ENCODE measurements at regions not wholly inside any gene's neighbourhood (a gene's known extent, or its start where the extent isn't known, plus 50 kb on each side); places are given as distances from the start of the nearest gene placed in this dataset.

GRCh38 chr2:17401096-17401495 lies 117.1 kb downstream of the RAD51AP2 start:
- H3K36me3 ChIP-seq (ENCODE audit: insufficient read depth, insufficient read length, low read length) = no peaks in the 10 kb centered on the region
- no peak for DNase-seq (ENCODE audit: low read depth, low spot score)
- H3K4me1 ChIP-seq (ENCODE audit: insufficient read depth, insufficient read length) = no peaks in the 10 kb centered on the region
- no peak overlapping the region for H3K4me3 ChIP-seq (ENCODE audit: insufficient read length, low read depth)
- H3K9ac ChIP-seq (ENCODE audit: insufficient read length, low read depth) = no peak overlapping the region
- H3K27me3 ChIP-seq (ENCODE audit: insufficient read depth, insufficient read length) = no peaks in the 10 kb centered on the region
- H3K9me3 ChIP-seq (ENCODE audit: insufficient read depth, low read length) = peaks cover 7% of the 10 kb centered on the region
- TF ChIP-seq YY1 (IDR thresholded peaks at IDR 0.05; ENCODE audit: insufficient read depth, insufficient read length) = no peak
- TF ChIP-seq ZNF274 (IDR thresholded peaks at IDR 0.05; ENCODE audit: low read depth, low read length) = no peak
- no peak for TF ChIP-seq SUZ12 (IDR thresholded peaks at IDR 0.05; ENCODE audit: extremely low read depth, insufficient read depth, insufficient read length)

- no peak for DNase-seq (ENCODE audit: low read depth, low spot score)
- Histone ChIP-seq H3K9me3 (ENCODE audit: insufficient read depth, low read length) (peaks cover 7% of the 10 kb centered on the region), H3K36me3 (ENCODE audit: insufficient read depth, insufficient read length, low read length) (no peaks in the 10 kb centered on the region), H3K4me1 (ENCODE audit: insufficient read depth, insufficient read length) (no peaks in the 10 kb centered on the region), H3K9ac (ENCODE audit: insufficient read length, low read depth) (no peak overlapping the region), H3K27me3 (ENCODE audit: insufficient read depth, insufficient read length) (no peaks in the 10 kb centered on the region), H3K4me3 (ENCODE audit: insufficient read length, low read depth) (no peak overlapping the region)
- TF ChIP-seq YY1 (IDR thresholded peaks at IDR 0.05; ENCODE audit: insufficient read depth, insufficient read length) (no peak), SUZ12 (IDR thresholded peaks at IDR 0.05; ENCODE audit: extremely low read depth, insufficient read depth, insufficient read length) (no peak), ZNF274 (IDR thresholded peaks at IDR 0.05; ENCODE audit: low read depth, low read length) (no peak)
These were observed 119.5 kb downstream of the RAD51AP2 start for GRCh38 chr2:17398770-17399169.

GRCh38 chr2:17388798-17389197 lies 129.4 kb downstream of the RAD51AP2 start:
- Histone ChIP-seq H3K36me3 (ENCODE audit: insufficient read depth, insufficient read length, low read length) (no peaks in the 10 kb centered on the region), H3K9ac (ENCODE audit: insufficient read length, low read depth) (no peak overlapping the region), H3K4me1 (ENCODE audit: insufficient read depth, insufficient read length) (no peaks in the 10 kb centered on the region)

GRCh38 chr2:17387591-17387990 lies 130.6 kb downstream of the RAD51AP2 start:
- Histone ChIP-seq H3K36me3 (ENCODE audit: insufficient read depth, insufficient read length, low read length) (no peaks in the 10 kb centered on the region), H3K4me3 (ENCODE audit: insufficient read length, low read depth) (no peak overlapping the region), H3K4me1 (ENCODE audit: insufficient read depth, insufficient read length) (no peaks in the 10 kb centered on the region), H3K27me3 (ENCODE audit: insufficient read depth, insufficient read length) (no peaks in the 10 kb centered on the region), H3K9me3 (ENCODE audit: insufficient read depth, low read length) (no peaks in the 10 kb centered on the region), H3K9ac (ENCODE audit: insufficient read length, low read depth) (no peak overlapping the region)
- no peak for TF ChIP-seq SUZ12 (IDR thresholded peaks at IDR 0.05; ENCODE audit: extremely low read depth, insufficient read depth, insufficient read length)
- no peak for TF ChIP-seq YY1 (IDR thresholded peaks at IDR 0.05; ENCODE audit: insufficient read depth, insufficient read length)
- TF ChIP-seq ZNF274 (IDR thresholded peaks at IDR 0.05; ENCODE audit: low read depth, low read length) = no peak
- DNase-seq (ENCODE audit: low read depth, low spot score) = no peak

More at GRCh38 chr2:17388798-17389197, 129.4 kb downstream of the RAD51AP2 start:
- TF ChIP-seq ZNF274 (IDR thresholded peaks at IDR 0.05; ENCODE audit: low read depth, low read length) = no peak
- TF ChIP-seq SUZ12 (IDR thresholded peaks at IDR 0.05; ENCODE audit: extremely low read depth, insufficient read depth, insufficient read length) = no peak
- no peak for TF ChIP-seq YY1 (IDR thresholded peaks at IDR 0.05; ENCODE audit: insufficient read depth, insufficient read length)
- H3K4me3 ChIP-seq (ENCODE audit: insufficient read length, low read depth) = no peak overlapping the region
- DNase-seq (ENCODE audit: low read depth, low spot score) = no peak
- no peaks in the 10 kb centered on the region for H3K27me3 ChIP-seq (ENCODE audit: insufficient read depth, insufficient read length)
- no peaks in the 10 kb centered on the region for H3K9me3 ChIP-seq (ENCODE audit: insufficient read depth, low read length)

GRCh38 chr2:17386771-17387170 lies 131.5 kb downstream of the RAD51AP2 start:
- no peak overlapping the region for H3K9ac ChIP-seq (ENCODE audit: insufficient read length, low read depth)
- DNase-seq (ENCODE audit: low read depth, low spot score) = no peak
- H3K4me1 ChIP-seq (ENCODE audit: insufficient read depth, insufficient read length) = no peaks in the 10 kb centered on the region
- no peak overlapping the region for H3K4me3 ChIP-seq (ENCODE audit: insufficient read length, low read depth)
- TF ChIP-seq ZNF274 (IDR thresholded peaks at IDR 0.05; ENCODE audit: low read depth, low read length) (no peak), SUZ12 (IDR thresholded peaks at IDR 0.05; ENCODE audit: extremely low read depth, insufficient read depth, insufficient read length) (no peak), YY1 (IDR thresholded peaks at IDR 0.05; ENCODE audit: insufficient read depth, insufficient read length) (no peak)
- H3K9me3 ChIP-seq (ENCODE audit: insufficient read depth, low read length) = no peaks in the 10 kb centered on the region
- no peaks in the 10 kb centered on the region for H3K36me3 ChIP-seq (ENCODE audit: insufficient read depth, insufficient read length, low read length)
- H3K27me3 ChIP-seq (ENCODE audit: insufficient read depth, insufficient read length) = no peaks in the 10 kb centered on the region

GRCh38 chr2:17380003-17380402 lies 138.2 kb downstream of the RAD51AP2 start:
- no peak for TF ChIP-seq SUZ12 (IDR thresholded peaks at IDR 0.05; ENCODE audit: extremely low read depth, insufficient read depth, insufficient read length)
- Histone ChIP-seq H3K9me3 (ENCODE audit: insufficient read depth, low read length) (no peaks in the 10 kb centered on the region), H3K4me1 (ENCODE audit: insufficient read depth, insufficient read length) (no peaks in the 10 kb centered on the region), H3K9ac (ENCODE audit: insufficient read length, low read depth) (no peak overlapping the region), H3K27me3 (ENCODE audit: insufficient read depth, insufficient read length) (no peaks in the 10 kb centered on the region), H3K4me3 (ENCODE audit: insufficient read length, low read depth) (no peak overlapping the region), H3K36me3 (ENCODE audit: insufficient read depth, insufficient read length, low read length) (no peaks in the 10 kb centered on the region)
- no peak for DNase-seq (ENCODE audit: low read depth, low spot score)

- Histone ChIP-seq H3K9ac (ENCODE audit: insufficient read length, low read depth) (no peak overlapping the region), H3K27me3 (ENCODE audit: insufficient read depth, insufficient read length) (no peaks in the 10 kb centered on the region), H3K9me3 (ENCODE audit: insufficient read depth, low read length) (no peaks in the 10 kb centered on the region), H3K36me3 (ENCODE audit: insufficient read depth, insufficient read length, low read length) (no peaks in the 10 kb centered on the region), H3K4me3 (ENCODE audit: insufficient read length, low read depth) (no peak overlapping the region), H3K4me1 (ENCODE audit: insufficient read depth, insufficient read length) (no peaks in the 10 kb centered on the region)
- TF ChIP-seq SUZ12 (IDR thresholded peaks at IDR 0.05; ENCODE audit: extremely low read depth, insufficient read depth, insufficient read length) = no peak
- no peak for TF ChIP-seq YY1 (IDR thresholded peaks at IDR 0.05; ENCODE audit: insufficient read depth, insufficient read length)
- no peak for TF ChIP-seq ZNF274 (IDR thresholded peaks at IDR 0.05; ENCODE audit: low read depth, low read length)
- peak; percentile 9 for DNase-seq (ENCODE audit: low read depth, low spot score)
These were observed 143.0 kb downstream of the RAD51AP2 start for GRCh38 chr2:17375262-17375661.

GRCh38 chr2:17373741-17374140 lies 144.5 kb downstream of the RAD51AP2 start:
- no peak for DNase-seq (ENCODE audit: low read depth, low spot score)
- H3K27me3 ChIP-seq (ENCODE audit: insufficient read depth, insufficient read length) = no peaks in the 10 kb centered on the region
- no peaks in the 10 kb centered on the region for H3K36me3 ChIP-seq (ENCODE audit: insufficient read depth, insufficient read length, low read length)
- no peaks in the 10 kb centered on the region for H3K9me3 ChIP-seq (ENCODE audit: insufficient read depth, low read length)
- no peak overlapping the region for H3K4me3 ChIP-seq (ENCODE audit: insufficient read length, low read depth)
- H3K4me1 ChIP-seq (ENCODE audit: insufficient read depth, insufficient read length) = no peaks in the 10 kb centered on the region
- H3K9ac ChIP-seq (ENCODE audit: insufficient read length, low read depth) = no peak overlapping the region
- TF ChIP-seq YY1 (IDR thresholded peaks at IDR 0.05; ENCODE audit: insufficient read depth, insufficient read length) (no peak), SUZ12 (IDR thresholded peaks at IDR 0.05; ENCODE audit: extremely low read depth, insufficient read depth, insufficient read length) (no peak), ZNF274 (IDR thresholded peaks at IDR 0.05; ENCODE audit: low read depth, low read length) (no peak)

Data from NT2/D1 (cell line).